G401 (cell line): ENCODE measurements at regions not wholly inside any gene's neighbourhood (a gene's known extent, or its start where the extent isn't known, plus 50 kb on each side); places are given as distances from the start of the nearest gene placed in this dataset.

Experiments
- DNase-seq: peaks from one replicate; pipeline ENCODE4 v3.0.0-alpha.2; 2015; ENCODE audit warnings: low spot score
- in situ Hi-C: cut with HindIII; loops from 2 replicates; pipeline ENCODE4 v1.10.0; 2016; ENCODE audit warnings: low sequenced_read_pairs, mixed read lengths

DNA sequence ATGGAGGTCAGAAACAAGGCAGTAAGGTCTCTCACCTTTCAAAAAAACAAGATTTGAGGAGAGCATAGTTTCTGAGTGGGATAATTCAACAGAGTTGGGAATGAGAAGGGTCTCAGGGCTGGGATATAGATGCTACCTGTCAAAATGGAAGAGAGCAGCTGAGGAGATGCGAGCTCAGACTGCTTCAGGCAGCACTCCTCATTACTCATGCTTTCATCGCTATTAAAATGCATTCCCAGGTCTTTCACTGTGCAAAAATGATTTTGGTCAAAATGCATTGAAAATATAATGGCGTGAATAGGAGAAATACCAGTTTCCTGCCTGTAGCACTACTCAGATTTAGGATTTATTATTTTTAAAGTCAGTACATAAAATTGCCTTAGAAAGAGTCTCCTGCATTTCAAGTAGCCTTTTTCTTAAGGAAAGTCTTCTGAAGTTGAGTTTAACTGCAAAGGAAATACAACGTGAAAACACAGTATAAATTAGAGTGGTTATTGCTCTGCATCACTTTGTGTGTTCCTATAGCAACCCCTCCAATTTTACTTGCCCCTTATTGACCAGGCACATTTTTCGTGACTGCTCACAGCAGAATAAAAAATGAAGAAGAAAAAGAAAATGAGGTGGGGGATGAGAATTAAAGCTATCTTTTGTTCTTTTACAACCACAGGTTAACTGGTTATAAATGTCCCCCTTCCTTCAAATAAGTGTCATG, 724.8 kb upstream of the SEMA6A start:
- in situ Hi-C loops = no loop called here
- no peak for DNase-seq

DNA sequence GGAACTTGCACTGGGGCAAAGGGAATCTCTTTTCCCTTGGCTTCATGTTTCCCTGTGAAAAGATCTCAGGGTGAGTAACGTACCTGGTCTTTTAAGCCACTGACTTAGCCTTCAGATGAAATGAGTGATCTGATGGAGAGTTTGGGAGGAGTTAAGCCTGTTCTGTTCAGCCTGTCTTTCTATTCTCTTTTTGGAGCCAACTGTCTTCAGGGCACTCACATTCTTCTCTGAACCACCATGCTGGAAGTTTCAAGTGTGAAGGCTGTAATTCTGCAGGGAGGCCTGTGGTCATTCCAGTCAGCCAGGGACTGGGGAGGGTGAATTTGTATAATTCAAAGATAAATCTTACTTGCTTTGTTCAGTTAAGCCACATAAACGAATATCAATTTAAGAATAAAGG, 722.2 kb upstream of the SEMA6A start:
- no peak for DNase-seq
- in situ Hi-C loops = no loop called here

DNA sequence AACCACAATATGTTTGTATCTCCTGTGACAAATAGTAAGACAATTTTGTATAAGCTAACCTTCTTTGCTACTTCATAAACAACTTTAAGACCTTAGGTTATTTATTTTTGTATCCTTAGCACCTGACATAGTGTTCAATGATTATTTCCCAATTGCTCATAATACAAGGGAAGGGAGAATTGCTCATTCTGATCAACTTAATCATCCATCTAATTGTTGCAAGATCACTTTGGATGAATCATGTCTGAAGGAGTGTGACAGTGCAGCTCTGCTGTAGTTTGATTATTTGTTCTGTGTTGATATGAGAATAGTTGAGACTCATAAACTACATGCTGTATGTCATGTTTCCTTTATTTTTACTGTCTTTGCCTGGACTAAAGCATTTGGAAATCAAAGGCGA, 721.3 kb upstream of the SEMA6A start:
- in situ Hi-C loops = no loop called here
- DNase-seq = no peak

DNA sequence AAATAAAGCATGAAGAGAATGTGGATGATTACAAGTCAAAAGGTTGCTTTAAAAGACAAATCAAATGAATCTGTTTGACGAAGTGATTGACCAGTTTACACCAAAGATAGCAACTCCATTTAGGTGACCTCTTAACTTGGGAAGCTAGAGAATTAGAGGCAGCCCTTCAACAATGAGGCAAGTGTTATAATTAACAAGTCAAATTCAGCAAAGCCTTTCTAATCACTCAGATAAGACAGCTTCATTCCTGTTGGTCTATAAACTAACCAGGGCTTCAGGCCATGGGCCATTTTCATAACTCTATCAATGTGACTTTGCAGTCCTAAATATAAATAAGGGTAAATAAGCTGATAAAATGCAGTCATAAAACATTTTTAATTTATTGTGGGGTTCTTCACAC, 712.2 kb upstream of the SEMA6A start:
- in situ Hi-C loops = no loop called here
- DNase-seq = no peak

DNA sequence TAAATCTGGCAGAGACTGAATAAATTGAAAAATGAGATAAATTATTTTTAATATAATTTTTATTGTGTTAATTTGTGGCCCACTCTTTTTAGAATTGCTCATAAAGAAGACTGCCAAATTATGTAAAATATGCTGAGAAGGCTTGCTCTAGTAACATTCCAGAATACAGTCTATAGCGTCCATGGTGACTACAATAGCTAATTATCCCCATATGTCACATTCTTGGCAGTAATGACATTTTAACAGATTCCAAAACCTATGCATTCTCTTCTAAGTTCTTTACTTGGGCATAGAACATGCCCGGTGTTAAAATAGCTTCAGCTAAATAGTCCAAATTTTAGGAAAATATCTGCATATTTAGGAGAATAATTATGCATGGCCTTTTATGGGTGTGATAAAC, 697.0 kb upstream of the SEMA6A start:
- in situ Hi-C loops = no loop called here
- no peak for DNase-seq

DNA sequence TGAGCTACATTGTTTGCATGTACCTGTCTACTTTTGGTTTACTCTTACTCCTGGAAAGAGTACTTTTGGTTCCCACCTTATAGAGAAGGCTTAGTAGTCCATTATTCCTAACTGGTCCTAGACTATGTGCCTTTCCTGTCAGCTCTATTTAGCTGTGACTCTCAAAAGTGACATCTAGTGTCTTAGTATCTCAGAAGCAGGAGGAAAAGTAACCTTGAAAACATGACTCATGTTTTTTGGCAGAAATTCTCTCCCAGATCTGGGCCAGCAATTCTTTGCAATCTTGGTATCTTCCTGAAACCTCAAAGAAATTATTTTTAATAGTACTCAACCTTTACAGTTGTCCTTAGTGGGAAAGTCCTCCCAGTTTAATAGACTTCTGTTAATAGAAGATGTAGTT, 691.7 kb upstream of the SEMA6A start:
- DNase-seq = no peak

DNA sequence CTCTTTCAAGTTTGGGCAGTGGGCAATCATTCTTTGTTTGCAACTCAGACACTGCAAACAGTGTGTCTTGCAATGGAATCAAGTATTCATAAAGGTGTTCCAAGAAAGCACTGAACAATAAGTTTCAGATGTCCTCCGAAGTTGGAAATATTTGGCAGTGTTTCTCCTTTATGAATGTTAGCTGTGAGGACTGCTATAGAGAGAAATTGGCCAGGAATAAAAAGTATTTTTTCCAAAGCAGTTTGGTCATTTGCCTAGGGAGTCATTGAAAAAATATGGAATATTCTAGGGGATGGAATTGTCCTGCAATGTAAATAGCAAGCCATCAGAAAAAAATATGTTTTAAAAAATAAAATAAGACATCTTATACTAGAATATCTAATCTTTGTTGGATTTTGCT, 688.6 kb upstream of the SEMA6A start:
- in situ Hi-C loops = no loop called here
- DNase-seq = no peak

More for the DNA sequence above, 691.7 kb upstream of the SEMA6A start:
- in situ Hi-C loops = no loop called here

DNA sequence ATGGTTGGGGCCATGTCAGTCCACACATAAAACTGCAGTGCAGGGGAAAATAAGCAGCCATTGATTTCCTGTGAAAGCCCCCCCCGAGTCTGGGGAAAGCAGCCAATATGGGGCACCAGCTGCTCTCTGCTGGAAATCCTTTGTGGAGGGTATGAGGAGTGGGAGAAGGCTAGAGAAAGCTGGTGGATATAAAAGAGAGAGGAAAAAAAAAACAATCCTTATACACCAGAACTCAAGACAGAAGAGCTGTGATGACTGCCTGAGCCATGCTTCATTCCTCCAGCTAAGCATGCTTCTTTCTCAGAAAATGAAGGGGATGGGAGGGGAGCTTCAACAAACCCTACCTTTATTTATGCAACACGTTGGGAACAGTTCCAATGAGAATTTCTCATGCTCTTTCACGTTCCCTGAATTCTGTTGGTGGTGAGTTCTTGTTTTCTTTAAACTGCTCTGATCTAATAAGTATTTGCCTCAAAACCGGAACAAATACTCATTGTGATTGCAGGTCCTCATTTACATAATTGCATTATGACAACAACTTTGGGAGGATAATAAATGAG, 688.0 kb upstream of the SEMA6A start:
- in situ Hi-C loops = no loop called here
- DNase-seq = peak; percentile 21

DNA sequence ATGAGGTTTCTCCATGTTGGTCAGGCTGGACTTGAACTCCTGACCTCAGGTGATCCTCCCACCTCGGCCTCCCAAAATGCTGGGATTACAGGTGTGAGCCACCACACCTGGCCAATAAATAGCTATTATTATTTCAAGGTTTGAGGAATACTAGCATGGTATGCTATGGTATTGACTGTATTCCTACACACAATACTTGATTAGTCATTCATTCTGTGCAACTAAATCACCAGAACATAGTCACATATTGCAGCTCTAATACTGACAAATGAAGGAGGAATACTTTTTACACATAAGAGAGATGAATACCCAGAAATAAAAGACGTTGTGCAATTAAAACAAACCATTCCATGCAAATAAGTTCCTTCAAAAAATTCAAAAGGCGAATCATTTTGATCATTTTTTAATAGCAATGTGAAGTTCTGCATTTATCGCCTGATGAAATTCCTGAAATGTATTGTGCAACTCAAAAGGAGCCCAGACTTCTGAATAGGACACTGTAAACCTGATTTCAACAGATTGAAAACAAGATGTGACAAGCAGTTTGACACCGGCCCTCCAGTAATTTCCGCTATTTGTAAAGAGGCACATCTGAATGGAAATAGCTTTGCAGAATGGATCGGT, 687.4 kb upstream of the SEMA6A start:
- in situ Hi-C loops = no loop called here
- no peak for DNase-seq

DNA sequence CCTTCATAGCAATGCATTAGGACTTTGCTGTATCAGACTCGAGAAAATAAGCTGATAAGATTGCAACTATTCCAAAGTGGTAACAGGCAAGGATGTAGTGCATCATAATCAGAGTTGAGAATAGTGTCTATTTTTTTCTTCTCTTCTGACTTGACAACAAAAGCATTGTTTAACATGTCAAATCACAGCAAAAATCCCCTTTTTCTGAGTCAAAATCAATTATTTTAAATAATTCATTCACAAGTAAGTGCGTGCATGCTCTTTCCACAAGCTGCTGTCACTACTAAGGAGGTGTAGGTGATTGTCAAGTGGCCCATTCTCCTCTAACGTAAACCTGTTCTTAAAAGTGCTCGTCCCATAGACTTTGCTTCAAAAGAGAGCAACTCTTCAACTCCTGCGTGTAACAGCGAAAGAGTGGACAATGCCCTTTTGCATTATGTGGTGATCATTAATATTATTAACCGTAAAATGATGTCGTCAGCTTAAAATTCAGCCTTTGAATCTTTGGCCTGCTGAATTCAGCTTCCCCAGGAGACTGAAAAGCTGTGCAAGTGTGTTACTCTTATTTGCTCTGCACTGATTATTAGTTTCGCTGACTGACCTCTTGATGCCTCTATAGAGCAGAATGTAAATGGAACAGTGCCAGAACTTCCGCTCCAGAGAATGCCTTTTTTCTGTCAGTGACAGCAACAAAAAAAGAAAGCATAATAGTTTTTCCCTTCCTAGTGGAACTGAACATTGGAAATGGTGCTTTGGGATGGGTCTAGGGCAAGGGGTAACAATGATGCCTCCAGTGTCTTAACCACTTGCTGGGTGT, 680.8 kb upstream of the SEMA6A start:
- in situ Hi-C loops = no loop called here
- DNase-seq = no peak

DNA sequence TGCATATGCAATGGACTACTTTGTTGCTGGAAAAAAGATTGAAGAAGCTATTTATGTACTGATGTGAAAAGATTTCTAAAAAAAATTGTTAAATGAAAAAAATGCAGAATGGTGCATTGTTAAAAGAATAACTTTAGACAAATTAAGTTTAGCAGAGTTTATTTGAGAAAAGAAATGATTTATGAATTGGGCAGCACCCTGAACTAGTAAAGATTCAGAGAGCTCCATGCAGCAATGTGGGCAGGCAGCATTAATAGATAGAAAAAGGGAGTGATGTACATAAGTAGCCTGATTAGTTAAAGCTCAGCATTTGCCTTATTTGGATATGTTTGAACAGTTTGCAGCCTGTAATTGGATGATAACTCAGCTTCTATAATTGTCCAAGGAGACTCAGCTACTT, 677.9 kb upstream of the SEMA6A start:
- no peak for DNase-seq
- in situ Hi-C loops = no loop called here

DNA sequence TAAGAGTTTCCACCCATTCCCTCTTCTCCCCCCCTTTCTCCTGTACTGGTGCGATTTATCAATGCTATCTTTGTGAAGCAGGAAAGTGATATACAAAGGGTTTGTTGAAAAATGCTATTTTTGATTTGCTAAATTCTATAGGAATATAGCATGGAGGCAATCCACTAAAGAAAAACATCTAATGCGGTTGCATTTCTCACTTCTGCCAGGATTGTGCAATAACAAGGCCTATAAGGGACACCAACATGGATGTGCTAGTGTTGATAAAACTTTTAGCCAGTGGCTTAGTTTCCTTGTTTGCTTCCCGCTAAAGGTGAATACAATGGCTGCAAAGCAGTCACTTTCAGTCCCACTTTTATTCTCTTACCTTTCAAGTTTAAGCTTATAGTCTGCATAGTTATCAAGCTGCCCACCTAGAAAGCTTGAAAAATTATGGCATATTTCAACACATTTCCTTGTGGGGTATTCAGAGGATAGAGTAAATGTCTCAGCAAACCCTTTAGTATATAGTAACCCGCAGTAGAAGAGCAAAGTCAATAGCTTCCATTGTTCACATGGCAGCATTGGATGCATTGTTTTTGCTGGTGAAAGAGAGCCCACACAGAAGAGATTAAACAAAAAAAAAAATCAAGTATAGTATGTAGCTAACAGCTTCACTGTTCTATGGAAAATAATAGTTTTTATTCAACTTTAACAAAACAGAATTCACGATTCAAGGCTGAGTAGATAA, 674.6 kb upstream of the SEMA6A start:
- DNase-seq = no peak
- in situ Hi-C loops = no loop called here

DNA sequence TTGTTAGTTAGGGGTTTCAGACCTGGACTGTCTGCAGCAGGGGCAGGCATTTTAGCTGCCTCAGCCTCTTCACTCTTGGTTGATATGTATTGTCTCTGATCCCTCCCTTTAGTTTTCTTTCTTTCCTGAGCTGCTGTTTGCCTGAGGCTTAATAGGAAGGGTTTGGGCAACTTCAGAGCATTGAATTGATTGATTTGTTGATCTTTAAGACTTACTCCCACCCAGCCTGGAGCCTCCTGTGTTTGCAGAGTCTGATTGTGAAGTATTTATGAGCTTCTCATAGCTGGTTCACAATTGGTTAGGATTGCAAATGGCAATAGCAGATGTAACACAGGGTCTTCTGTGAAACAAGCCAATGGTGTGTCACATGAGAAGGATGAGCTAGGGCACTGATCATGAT, 671.8 kb upstream of the SEMA6A start:
- no peak for DNase-seq
- in situ Hi-C loops = no loop called here

DNA sequence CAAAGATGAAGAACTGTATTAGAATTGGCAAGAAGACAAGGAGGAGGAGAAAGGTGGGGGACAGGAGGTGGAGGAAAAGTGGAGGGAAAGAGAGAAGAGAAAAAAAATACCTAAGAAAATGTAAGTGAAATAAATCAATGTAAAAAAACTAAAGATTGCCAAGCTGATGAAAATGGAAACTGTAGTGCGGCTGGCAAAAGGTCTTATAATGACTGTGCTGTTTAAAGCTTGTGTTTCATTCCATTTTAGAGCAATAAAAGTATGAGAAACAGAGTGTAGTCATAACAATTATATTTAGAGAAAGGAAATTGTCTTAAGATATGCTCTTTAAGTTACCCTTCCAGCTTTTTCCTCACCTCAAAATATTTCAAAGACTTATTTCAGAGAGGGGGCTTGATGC, 670.5 kb upstream of the SEMA6A start:
- no peak for DNase-seq
- in situ Hi-C loops = no loop called here

DNA sequence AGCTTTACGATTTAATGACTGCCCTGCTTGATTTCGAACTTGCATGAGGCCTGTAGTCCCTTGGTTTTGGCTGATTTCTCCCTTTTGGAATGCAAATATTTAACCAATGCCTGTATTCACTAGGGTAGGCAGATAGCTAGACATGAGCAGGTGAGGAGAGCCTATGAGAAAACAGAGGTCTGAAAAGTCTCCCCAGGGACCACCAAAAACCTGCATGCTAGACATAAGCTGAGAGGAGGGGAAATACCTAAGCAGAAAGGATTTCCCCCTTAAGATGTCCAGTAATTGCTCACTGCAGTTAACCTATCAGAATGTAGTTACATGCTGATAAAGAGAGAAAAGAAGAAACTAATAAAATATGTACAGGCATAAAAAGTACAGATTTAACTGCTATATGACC, 667.4 kb upstream of the SEMA6A start:
- in situ Hi-C loops = no loop called here
- DNase-seq = no peak

DNA sequence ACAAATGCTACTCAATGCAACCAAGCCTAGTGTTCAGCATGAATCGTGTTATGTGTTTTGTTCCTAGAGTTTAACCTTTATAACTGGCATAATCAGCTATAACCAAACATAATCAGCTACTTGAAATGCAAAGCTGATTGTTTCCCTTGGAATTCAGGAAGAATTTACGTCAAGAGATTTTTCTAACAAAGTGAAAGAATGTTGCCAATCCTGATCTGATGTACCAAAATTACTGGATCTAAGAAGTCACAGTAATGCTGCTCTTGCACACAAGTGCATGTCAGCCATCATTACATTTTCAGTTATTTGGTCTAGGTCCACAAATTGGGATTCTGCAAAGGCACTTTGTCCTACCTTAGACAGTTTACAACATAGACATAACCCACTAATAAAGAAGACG, 662.3 kb upstream of the SEMA6A start:
- no peak for DNase-seq
- in situ Hi-C loops = no loop called here

DNA sequence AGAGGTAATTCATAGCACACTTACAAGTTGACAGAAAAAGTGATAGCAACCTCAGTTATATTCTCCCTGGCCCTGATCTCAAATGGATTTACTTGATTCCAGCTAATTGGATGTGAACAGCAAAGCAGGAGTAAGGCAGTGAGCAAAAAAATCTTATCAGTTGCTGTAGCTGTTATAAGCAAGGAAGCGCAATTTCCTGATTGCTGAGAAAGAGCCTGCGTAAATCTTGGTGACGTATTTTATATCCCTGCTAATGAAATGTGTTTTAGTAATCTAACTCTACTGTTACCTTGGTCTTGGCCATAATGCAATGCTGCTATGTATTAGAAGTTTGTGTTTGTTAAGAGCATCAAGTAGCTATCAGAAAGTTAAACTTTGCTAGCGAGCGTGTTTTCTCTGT, 661.2 kb upstream of the SEMA6A start:
- in situ Hi-C loops = no loop called here
- no peak for DNase-seq

DNA sequence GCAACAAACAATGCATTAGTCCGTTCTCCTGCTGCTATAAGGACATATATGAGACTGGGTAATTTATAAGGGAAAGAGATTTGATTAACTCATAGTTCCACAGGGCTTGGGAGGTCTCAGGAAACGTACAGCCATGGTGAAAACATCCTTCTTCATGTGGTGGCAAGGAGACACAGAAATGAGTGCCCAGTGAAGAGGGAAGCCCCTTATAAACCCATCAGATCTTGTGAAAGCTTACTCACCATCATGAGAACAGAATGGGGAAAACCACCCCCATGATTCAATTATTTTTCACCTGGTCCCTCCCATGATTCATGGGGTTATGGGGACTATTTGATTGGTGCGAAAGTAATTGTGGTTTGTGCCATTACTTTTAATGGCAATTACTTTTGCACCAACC, 655.8 kb upstream of the SEMA6A start:
- in situ Hi-C loops = no loop called here
- no peak for DNase-seq

DNA sequence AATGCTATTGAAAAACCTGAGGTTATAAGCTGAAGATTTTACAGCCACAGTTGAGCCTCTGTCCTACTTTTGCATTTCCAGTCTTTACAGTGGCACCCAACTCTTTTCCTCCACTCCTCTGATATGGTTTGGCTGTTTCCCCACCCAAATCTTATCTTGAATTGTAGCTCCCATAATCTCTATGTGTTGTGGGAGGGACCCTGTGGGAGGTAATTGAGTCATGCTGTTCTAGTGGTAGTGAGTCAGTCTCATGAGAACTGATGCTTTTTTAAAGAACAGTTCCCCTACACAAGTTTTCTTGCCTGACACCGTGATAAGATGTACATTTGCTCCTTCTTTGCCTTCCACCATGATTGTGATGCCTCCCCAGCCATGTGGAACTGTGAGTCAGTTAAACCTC, 646.1 kb upstream of the SEMA6A start:
- in situ Hi-C loops = no loop called here

DNA sequence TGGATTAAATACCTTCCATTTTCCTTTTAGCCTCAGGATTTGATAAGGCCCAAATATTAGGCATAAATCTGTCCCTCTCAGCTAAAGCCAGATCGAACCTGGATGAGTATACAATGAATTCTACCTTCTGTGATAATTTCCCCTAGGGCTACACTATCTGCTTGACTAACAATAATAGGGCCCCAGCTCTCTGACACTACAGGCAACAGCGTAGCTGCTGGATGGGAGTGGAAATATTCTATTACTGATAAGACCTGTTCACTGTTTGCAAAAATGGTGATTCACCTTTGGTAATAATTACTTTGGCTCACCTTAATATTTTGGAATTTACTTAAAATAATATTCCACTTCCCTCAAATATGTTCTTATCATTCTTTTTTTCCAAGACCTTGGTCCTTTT, 644.2 kb upstream of the SEMA6A start:
- in situ Hi-C loops = no loop called here

More for the DNA sequence above, 646.1 kb upstream of the SEMA6A start:
- DNase-seq = no peak

More for the DNA sequence above, 644.2 kb upstream of the SEMA6A start:
- DNase-seq = no peak
